ENCODE measurements at regions not wholly inside any gene's neighbourhood (a gene's known extent, or its start where the extent isn't known, plus 50 kb on each side); places are given as distances from the start of the nearest gene placed in this dataset.

- TF ChIP-seq CTCF (IDR thresholded peaks at IDR 0.05) (no peak), POLR2A (IDR thresholded peaks at IDR 0.05) (no peak)
These were observed 138.9 kb downstream of the HAUS1 start for GRCh38 chr18:46243095-46243494.

Data from thyroid gland (tissue), 4 donors.